Smooth muscle cell (in vitro differentiated cells): ENCODE measurements at regions not wholly inside any gene's neighbourhood (a gene's known extent, or its start where the extent isn't known, plus 50 kb on each side); places are given as distances from the start of the nearest gene placed in this dataset.
A peak's percentile ranks its signal among the peaks of the same experiment; 100 is the strongest.

Experiments used
- DNase-seq: peaks from one replicate; lab custom pipeline; 2025; ENCODE audit not compliant: unreplicated experiment; lab: John Stamatoyannopoulos, UW
- H2AFZ ChIP-seq: fragments of 200-600 bp; sonication (generic); 2 replicates; pipeline ENCODE4 v1.6.0; 2016; ENCODE audit warnings: antibody characterized with exemption, low read depth, mild to moderate bottlenecking
- H3F3A ChIP-seq: fragments of 200-600 bp; sonication (generic); 2 replicates; pipeline ENCODE4 v1.6.0; 2017; ENCODE audit warnings: antibody characterized with exemption, low read depth
- H3K27ac ChIP-seq: fragments of 200-600 bp; sonication (generic); 2 replicates; pipeline ENCODE4 v1.5.1; 2016; ENCODE audit warnings: low read depth, mild to moderate bottlenecking
- H3K27me3 ChIP-seq: fragments of 200-600 bp; sonication (generic); 2 replicates; pipeline ENCODE4 v1.6.1; 2016; ENCODE audit warnings: low read depth, mild to moderate bottlenecking
- H3K36me3 ChIP-seq: fragments of 200-600 bp; sonication (generic); 2 replicates; pipeline ENCODE4 v1.5.1; 2016; ENCODE audit warnings: low read depth
- H3K4me1 ChIP-seq: fragments of 200-600 bp; sonication (generic); 2 replicates; pipeline ENCODE4 v1.5.1; 2016; ENCODE audit warnings: low read depth
- H3K4me2 ChIP-seq: fragments of 200-600 bp; sonication (generic); 2 replicates; pipeline ENCODE4 v1.6.0; 2016; ENCODE audit warnings: mild to moderate bottlenecking
- H3K4me3 ChIP-seq: fragments of 200-600 bp; sonication (generic); 2 replicates; pipeline ENCODE4 v1.5.1; 2016; ENCODE audit warnings: mild to moderate bottlenecking
- H3K79me2 ChIP-seq: fragments of 200-600 bp; sonication (generic); 2 replicates; pipeline ENCODE4 v1.6.0; 2016; ENCODE audit warnings: low read depth, mild to moderate bottlenecking
- H3K9ac ChIP-seq: fragments of 200-600 bp; sonication (generic); 2 replicates; pipeline ENCODE4 v1.6.0; 2016; ENCODE audit warnings: low read depth
- H3K9me3 ChIP-seq: fragments of 200-600 bp; sonication (generic); replicated peaks from 2 replicates; pipeline ENCODE4 v1.5.1; 2016; ENCODE audit warnings: low read depth
- H4K20me1 ChIP-seq: fragments of 200-600 bp; sonication (generic); 2 replicates; pipeline ENCODE4 v1.6.0; 2016; ENCODE audit warnings: low read depth
- CTCF ChIP-seq: fragments of 200-600 bp; sonication (generic); IDR thresholded peaks from 2 replicates; pipeline ENCODE4 v1.5.1; 2017; ENCODE audit warnings: borderline replicate concordance, mild to moderate bottlenecking, antibody characterized with exemption; ENCODE audit not compliant: insufficient read depth, poor library complexity, severe bottlenecking
- WGBS: methylation state at CpG from one replicate; pipeline ENCODE4 v1.1.7; 2016; ENCODE audit warnings: low lambda C conversion rate; 5-methylcytosine and 5-hydroxymethylcytosine counted together

DNA sequence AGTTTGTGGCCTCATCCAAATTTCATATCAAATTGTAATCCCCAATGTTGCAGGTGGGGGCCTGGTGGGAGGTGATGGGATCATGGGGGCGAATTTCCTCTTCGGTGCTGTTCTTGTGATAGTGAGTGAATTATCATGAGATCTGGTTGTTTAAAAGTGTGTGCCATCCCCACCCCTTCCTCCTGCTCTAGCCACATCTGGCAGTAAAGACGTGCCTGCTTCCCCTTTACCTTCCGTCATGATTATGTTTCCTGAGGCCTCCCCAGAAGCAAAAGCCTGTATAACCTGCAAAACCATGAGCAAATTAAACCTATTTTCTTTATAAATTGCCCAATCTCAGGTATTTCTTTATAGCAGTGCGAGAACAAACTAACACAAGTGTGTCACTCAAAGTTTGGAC, 71.0 kb upstream of the MOCS2 start:
- no peak overlapping the region for H3K27ac ChIP-seq
- no peaks in the 10 kb centered on the region for H3K9me3 ChIP-seq
- H3K27me3 ChIP-seq: no peaks in the 10 kb centered on the region
- H3K36me3 ChIP-seq: no peaks in the 10 kb centered on the region
- H3K4me2 ChIP-seq: no peak overlapping the region
- no peak for DNase-seq
- H3K79me2 ChIP-seq: no peaks in the 10 kb centered on the region
- H3K4me1 ChIP-seq: no peaks in the 10 kb centered on the region
- no peak overlapping the region for H3K9ac ChIP-seq
- no peak for TF ChIP-seq CTCF
- no peaks in the 10 kb centered on the region for H4K20me1 ChIP-seq
- WGBS: 90% methylated on average over 5 of the region's 5 CpGs
- no peak overlapping the region for H3K4me3 ChIP-seq
- no peaks in the 10 kb centered on the region for H3F3A ChIP-seq
- H2AFZ ChIP-seq: no peak overlapping the region

GRCh38 chr5:53180991-53181390, 71.4 kb upstream of the MOCS2 start:
- Histone ChIP-seq H2AFZ (peak overlapping the region; percentile 23), H3K36me3 (no peaks in the 10 kb centered on the region), H3K4me3 (no peak overlapping the region), H3K4me1 (no peaks in the 10 kb centered on the region), H3K4me2 (no peak overlapping the region), H3K9me3 (no peaks in the 10 kb centered on the region), H3K79me2 (no peaks in the 10 kb centered on the region), H3K27me3 (no peaks in the 10 kb centered on the region), H3F3A (no peaks in the 10 kb centered on the region), H3K9ac (no peak overlapping the region), H3K27ac (no peak overlapping the region), H4K20me1 (no peaks in the 10 kb centered on the region)
- WGBS: 16% methylated on average over 1 of the region's 1 CpG
- no peak for DNase-seq
- no peak for TF ChIP-seq CTCF

DNA sequence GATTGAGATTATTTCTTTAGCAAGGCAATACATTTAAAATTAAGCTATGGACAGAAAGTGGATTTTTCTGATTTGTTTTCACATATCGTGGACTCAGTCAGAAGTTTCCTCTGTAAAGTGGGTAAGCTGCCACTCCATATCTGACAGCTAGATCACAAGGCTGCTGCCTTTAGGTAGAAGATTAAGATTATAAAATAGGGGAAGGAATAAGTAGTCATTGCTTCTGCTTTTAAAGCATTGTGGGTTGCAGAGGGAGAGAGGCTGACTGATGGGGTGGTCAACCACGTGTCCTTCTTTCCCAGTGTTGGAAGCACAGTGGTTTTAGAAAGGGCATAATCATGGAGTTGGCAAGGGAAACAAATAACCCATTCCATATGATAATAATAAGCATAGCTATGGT, 74.3 kb upstream of the MOCS2 start:
- peaks cover 3% of the 10 kb centered on the region for H3K9me3 ChIP-seq
- H3K27me3 ChIP-seq: no peaks in the 10 kb centered on the region
- no peak overlapping the region for H3K9ac ChIP-seq
- TF ChIP-seq CTCF: no peak
- WGBS: 100% methylated on average over 2 of the region's 2 CpGs
- H3K27ac ChIP-seq: no peak overlapping the region
- no peaks in the 10 kb centered on the region for H3F3A ChIP-seq
- DNase-seq: no peak
- H3K36me3 ChIP-seq: no peaks in the 10 kb centered on the region
- H3K4me1 ChIP-seq: no peaks in the 10 kb centered on the region
- no peak overlapping the region for H3K4me3 ChIP-seq
- no peaks in the 10 kb centered on the region for H3K79me2 ChIP-seq
- no peak overlapping the region for H2AFZ ChIP-seq
- no peaks in the 10 kb centered on the region for H4K20me1 ChIP-seq
- H3K4me2 ChIP-seq: no peak overlapping the region

GRCh38 chr5:53191548-53192165, 82.1 kb upstream of the MOCS2 start:
- WGBS: 88% methylated on average over 4 of the region's 4 CpGs
- no peak for TF ChIP-seq CTCF

More at GRCh38 chr5:53191548-53192165, 82.1 kb upstream of the MOCS2 start:
- Histone ChIP-seq H3K27ac (no peak overlapping the region), H3K4me3 (no peak overlapping the region), H3K79me2 (no peaks in the 10 kb centered on the region), H3K9ac (no peak overlapping the region), H3K9me3 (peaks cover 3% of the 10 kb centered on the region), H3K4me2 (no peak overlapping the region), H3K27me3 (no peaks in the 10 kb centered on the region), H3F3A (no peaks in the 10 kb centered on the region), H3K36me3 (no peaks in the 10 kb centered on the region), H2AFZ (no peak overlapping the region), H4K20me1 (no peaks in the 10 kb centered on the region), H3K4me1 (no peaks in the 10 kb centered on the region)
- DNase-seq: no peak
